GM11168 (cell line): ENCODE measurements at regions not wholly inside any gene's neighbourhood (a gene's known extent, or its start where the extent isn't known, plus 50 kb on each side); places are given as distances from the start of the nearest gene placed in this dataset.
"Not testable (repeated sequence)": the region's sequence is repeated elsewhere in the genome, so short reads cannot be mapped to it uniquely, and the experiment has no call there.

Experiments
- in situ Hi-C: fragments of 300-500 bp; cut with MboI; formaldehyde crosslinking; loops from one replicate; pipeline ENCODE4 v1.12.0; 2022; ENCODE audit warnings: low sequenced_read_pairs; ENCODE audit not compliant: unreplicated experiment

- in situ Hi-C loops: no loop called here
Measured at GRCh38 chr2:105546628-105546974, 147.8 kb upstream of the FHL2 start.

DNA sequence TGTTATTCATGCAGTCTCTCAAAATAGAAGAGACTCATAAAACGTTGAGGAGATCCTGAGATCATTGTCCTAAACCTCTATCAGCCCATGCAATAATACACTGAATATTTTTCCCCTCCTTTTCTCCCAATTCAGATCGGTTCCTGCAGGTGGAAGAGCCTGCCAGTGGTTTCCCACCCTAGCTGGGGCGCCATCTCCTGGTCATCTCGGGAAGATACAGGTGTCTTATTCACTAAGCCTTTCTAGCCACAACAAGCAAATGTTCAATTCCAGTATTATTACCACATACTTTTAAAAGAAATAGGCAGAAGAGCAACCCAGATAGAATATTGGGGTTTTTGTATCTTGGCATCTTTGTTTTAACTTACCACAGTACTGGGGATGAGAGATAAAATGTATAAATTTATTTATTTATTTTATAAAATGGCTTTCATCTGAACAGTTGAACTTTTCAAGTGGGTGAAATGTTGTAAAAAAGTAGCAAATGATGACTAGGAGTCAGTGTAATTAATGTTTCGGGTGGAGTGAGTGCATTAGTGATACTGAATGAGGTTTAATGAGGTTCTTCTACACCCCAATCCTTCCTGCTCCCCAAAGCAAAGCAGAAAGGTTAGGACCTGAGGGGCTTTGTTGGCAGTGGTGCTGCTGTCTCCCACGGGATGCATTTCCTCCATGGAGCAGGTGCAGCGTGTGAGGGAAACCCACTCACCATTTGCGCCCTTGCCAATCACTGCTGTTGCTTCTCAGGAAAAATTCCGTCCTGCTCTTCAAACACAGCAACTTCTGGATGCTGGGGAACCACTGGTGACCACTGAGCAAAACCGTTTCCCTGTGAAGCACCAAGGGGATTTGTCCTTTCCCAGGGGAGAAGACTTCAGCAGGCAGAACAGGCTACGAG, 147.1 kb upstream of the FHL2 start:
- in situ Hi-C loops: no loop called here

DNA sequence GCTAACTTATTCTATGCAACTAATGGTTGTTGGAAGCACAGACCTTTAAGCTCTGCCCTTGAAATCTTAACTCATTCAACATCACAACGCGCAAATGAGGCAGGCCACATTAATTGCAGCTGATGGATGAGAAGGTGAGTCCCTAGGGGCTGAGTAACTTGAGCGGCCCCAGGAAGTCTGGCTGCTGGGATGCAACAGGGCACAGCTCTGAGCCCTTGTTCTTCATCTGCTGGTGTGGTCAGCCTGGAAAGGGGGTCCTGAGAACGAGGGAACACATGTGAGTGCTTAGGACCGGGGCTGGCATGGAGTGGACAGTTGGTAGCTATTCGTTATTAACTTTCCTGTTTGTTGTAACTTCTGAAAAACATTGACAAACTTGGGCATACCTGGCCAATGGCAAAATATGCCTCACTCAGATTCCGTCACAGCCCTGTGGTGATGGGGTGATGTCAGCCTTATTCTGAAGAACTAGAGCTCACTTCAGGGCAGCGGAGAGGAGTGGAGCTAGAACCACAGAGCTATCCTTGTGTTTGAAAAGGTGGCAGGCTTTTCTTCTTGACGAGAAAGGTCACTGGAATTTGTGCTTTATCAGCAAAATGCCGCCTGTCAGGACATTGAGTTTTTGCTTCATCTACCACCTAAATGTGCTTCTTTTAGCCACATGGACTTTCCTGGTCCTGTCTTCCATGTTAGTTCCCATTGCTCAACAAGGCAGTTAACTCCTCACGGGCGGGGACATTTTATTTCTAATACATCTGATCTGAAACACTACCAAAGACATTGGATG, 145.9 kb upstream of the FHL2 start:
- in situ Hi-C loops: no loop called here

DNA sequence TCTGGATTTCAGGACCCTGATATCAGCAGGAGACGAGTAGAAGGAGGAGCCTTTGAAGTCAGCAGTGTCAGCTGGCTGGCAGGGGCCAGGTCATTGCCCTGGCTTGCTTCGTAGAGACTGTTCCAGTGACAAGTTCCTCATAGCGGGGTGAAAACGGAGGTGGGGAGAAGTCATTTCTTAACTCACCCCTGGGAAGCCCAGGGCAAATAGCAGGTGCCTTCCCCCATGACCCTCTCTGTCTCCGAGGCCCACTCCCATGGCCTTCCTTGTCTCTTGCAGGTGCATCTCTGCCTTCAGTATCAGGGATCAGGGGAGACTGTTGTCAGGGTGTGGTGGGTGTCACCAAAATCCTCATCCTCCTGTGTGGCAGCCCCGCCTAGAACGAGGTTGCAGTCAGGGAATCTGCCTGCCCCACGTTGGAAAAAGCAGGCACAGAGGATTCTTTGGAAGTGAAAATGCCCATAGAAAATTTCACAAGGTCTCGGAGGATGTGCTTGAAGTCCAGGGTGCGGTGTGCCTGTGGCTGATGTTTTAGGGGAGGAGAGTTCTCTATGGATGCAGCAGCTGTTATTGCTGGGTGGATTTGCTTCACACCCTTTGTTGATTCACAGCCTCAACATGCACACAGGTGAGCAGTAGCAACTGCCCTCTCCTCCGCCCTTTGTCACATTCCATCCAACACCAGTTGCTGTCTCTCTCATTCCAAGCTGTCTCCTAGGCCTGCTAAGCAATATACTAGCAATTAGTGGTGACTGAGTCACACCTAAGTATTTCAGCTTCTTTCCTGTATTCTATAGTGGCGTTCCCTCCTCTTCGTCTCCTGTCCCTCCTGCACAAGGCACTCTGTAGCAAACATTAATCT, 142.6 kb upstream of the FHL2 start:
- in situ Hi-C loops: no loop called here

- in situ Hi-C loops: no loop called here
Measured at GRCh38 chr2:105540642-105541041, 141.8 kb upstream of the FHL2 start.

DNA sequence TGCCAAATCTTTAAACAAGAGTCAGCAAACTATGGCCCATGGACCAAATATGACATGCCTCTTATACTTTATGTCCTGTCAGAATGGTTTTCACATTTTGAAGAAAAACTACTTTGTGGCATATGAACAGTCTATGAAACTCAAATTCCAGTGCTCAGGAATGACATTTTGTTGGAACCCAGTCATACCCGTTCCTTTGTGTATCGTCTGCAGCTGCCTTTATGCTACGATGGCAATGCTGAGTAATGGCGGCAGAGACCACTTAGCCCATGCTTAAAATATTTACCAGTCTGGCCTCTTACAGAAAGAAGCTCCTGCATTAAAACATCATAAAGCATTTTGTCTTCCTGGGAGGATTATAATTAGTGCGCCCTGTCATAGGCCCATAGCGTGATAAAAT, 140.5 kb upstream of the FHL2 start:
- in situ Hi-C loops: no loop called here

GRCh38 chr2:105538840-105539239, 140.0 kb upstream of the FHL2 start:
- in situ Hi-C loops: no loop called here

DNA sequence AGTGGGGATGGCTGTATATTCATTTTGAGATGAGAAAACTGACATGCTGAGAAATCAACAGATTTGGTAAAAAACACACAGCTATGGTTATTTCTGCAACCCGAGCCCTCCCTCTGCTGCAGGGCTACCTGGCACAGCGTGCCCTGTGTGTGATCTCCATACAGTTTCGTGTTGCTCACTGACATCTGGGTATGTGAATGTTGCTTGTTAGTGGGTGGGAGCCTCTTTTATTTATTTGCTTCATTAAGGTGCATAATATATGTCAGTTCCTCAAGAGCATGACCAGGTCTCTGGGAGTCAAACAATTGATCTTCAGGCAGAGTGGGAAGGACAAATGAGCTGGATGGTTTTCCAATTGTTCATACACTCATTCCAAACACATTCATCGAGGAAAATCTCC, 139.1 kb upstream of the FHL2 start:
- in situ Hi-C loops: no loop called here

DNA sequence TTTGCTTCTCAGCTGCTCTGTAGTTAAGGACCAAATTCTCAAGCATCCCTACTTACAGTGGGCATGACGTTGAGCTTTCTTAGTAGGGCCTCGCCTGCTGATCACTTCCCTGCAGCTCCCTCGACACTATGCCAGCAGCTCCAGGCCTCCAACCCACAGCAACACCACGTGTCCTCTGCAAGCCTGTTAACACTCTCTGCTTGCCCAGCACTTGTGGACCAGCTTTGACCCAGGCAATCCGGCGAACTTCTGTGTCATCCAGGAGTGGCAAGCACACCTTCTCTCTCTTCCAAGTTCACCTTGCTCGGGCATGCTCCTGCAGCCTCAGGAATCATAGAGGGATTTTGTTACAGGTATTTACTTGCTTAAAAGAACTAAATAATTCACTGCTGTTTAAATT, 138.6 kb upstream of the FHL2 start:
- in situ Hi-C loops: no loop called here

- in situ Hi-C loops: no loop called here
Measured at GRCh38 chr2:105536175-105536574, 137.3 kb upstream of the FHL2 start.

DNA sequence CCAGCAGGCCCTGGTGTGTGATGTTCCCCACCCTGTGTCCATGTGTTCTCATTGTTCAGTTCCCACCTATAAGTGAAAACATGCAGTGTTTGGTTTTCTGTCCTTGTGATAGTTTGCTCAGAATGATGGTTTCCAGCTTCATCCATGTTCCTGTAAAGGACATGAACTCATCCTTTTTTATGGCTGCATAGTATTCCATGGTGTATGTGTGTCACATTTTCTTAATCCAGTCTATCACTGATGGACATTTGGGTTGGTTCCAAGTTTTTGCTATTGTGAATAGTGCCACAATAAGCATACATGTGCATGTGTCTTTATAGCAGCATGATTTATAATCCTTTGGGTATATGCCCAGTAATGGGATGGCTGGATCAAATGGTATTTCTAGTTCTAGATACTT, 130.4 kb upstream of the FHL2 start:
- in situ Hi-C loops: not testable (repeated sequence)

DNA sequence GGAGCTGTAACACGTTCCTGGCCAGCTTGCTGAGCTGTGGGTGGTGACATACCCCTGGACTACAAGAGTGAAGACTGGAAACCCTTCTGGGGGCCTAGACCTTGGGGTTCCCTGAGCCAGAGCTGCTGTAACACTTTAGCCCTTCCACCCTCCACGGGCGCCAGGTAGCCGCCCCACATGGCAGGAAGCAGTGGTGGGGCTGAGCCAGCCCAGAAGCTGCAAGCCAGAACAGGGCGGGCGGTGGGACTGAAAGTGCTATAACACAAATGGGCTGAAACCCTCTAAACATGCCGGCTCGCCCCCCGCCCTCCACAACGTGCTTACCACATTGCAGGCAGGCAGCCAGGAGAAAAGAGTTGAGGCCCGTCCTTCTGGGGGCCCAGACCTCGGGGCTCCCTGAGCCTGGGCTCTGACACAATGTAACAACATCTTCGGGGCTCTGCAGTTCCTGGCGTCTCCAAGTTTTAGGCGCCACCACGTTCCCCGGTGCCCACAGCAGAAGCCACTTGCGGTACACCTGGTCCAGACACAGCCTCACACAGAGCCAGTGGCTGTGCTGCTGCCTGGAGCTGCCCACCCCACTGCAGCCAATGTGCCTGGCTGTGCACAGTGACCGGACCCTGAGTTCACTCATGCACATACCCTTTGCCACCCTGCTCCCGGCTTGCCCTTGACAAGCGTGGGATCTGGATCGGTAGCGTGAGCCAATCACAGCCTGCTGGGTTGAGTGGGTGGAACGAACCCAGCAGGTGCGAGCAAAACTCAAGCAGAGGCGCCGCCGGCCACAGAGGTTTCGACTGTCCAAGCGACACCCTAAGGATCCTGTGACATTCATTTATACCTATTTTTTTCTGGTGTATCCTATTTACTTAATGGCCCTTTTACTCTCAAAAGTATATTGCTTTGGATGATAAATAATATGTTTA, 127.4 kb upstream of the FHL2 start:
- in situ Hi-C loops: no loop called here

DNA sequence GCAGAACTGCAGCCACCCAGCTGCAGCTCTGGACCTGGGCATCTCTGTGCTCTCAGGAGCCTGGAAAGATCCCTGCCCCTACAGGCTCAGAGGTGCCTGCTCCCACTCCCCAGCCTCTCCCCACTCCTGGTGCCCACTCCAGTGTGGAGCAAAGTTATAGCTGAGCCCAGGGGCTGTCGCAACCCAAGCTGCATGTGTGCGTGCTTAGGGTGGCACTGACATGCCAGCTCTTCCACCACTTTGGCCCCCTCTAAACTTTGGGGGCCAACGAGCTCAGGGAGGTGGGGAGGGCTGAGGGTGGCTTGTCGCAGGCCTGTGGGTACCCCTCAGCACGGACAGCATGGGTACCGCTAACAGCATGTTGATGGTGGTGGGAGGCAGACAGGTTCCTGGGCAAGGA, 126.3 kb upstream of the FHL2 start:
- in situ Hi-C loops: no loop called here

- in situ Hi-C loops: no loop called here
Measured at GRCh38 chr2:105522645-105523044, 123.8 kb upstream of the FHL2 start.

- in situ Hi-C loops: no loop called here
Measured at GRCh38 chr2:105521616-105522015, 122.8 kb upstream of the FHL2 start.

DNA sequence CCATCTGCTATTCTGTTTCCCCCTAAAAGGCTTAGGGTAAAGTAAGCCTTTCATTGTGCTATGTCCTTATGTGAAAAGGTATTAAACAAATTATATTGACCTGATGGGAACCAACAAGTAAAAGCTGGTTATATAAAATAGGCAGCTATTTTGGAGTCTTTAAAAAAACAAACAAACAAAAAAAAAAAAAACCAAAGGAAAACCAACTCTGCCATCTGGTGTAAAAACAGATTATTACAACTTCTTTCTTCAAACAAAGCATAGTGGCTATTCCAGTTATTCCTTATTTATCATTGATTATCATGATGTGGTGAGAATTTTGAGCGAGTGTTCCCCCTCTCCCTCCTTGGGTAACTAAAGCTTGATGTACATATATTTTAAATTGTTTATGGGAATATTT, 122.3 kb upstream of the FHL2 start:
- in situ Hi-C loops: no loop called here

DNA sequence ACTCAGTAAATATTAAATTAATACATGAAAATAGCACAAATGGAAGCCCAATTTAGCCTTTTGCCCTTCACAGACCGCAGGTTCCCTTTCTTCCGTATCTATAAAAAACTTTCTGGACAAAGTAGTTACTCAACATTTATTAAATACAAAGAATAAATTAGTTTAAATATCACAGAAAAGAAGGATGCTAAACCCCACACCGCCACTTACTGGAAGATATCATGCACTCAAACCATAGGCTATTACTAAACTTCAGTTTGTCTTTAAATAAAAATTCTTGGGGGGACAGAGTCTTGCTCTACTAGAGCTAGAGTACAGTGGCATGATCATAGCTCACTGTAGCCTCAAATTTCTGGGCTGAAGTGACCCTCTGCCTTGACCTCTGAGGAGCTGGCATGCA, 120.7 kb upstream of the FHL2 start:
- in situ Hi-C loops: no loop called here

DNA sequence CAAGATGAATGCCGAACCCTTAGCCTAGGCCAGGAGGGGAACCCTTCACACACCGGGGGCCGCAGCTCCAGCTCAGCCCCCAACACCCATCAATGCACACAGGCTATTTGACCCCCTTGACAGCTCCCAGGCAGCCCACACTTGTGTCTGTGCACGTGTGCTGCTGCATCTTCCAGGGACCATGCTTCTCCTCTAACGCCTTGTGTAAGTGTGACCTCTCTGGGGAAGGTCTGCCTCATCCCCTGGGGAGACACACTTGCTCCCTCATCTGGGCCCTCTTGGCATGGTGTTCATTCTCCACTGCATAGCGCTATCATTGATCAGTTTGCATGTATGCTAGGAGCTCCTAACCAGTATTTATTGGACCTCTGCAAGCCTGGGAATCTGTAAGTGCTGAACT, 120.0 kb upstream of the FHL2 start:
- in situ Hi-C loops: no loop called here

DNA sequence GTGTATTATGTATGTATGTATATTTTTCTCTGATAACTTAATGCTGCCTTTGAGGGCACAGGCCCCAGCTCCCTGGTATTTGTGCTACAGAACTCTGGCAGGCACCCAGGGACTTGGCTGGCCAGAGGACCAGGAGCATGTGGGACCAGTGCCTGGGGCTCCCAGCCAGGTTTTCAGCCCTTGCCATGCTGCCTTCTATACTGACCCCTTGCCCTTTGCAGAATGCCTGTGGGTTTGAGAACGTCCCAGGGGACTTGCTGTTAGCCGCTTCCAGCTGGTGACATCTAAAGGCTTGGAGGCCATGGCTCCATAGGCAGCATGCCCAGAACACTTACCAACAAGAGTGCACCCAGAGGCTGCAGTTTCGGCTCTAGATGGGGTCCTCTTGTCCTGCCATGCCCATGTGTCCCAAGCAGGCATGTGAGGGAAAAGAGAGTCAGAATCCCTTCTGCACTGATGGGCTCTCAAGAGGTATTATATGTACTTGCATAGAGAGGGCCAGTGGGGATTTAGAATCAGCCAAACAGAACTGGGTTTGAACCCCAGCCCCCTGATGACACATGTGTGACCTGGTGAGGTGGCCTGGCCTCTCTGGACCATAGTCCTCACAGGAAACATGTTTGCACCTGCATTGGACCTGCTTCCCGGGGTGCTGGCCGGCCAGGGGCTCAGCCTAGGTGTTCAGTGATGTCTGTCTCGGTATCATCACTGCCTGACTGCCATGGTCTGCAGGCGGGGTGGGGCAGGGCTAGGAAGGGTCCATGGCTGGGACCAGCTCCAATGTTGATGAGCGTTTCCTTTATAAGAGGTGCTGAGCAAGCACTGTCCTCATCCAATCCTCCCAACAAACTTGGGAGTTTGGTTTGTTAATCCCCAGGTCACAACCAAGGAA, 119.2 kb upstream of the FHL2 start:
- in situ Hi-C loops: no loop called here
